ENCODE measurements at regions not wholly inside any gene's neighbourhood (a gene's known extent, or its start where the extent isn't known, plus 50 kb on each side); places are given as distances from the start of the nearest gene placed in this dataset.

- DNase-seq (ENCODE audit: low spot score): no peak
These were observed 334.8 kb downstream of the DRD1 start for GRCh38 chr5:175109058-175109755.

GRCh38 chr5:175107865-175108264 lies 336.1 kb downstream of the DRD1 start:
- DNase-seq (ENCODE audit: low spot score): no peak

GRCh38 chr5:175107028-175107588 lies 336.9 kb downstream of the DRD1 start:
- no peak for DNase-seq (ENCODE audit: low spot score)

- peak; percentile 58 for DNase-seq (ENCODE audit: low spot score)
These were observed 339.3 kb downstream of the DRD1 start for GRCh38 chr5:175104677-175105076.

- DNase-seq (ENCODE audit: low spot score): no peak
These were observed 340.2 kb downstream of the DRD1 start for GRCh38 chr5:175103746-175104145.

- DNase-seq (ENCODE audit: low spot score): no peak
These were observed 341.3 kb downstream of the DRD1 start for GRCh38 chr5:175102717-175103116.

GRCh38 chr5:175098301-175098700 lies 345.7 kb downstream of the DRD1 start:
- peak; percentile 42 for DNase-seq (ENCODE audit: low spot score)

GRCh38 chr5:175096469-175097165 lies 347.4 kb downstream of the DRD1 start:
- DNase-seq (ENCODE audit: low spot score): no peak

GRCh38 chr5:175094461-175094860 lies 349.5 kb downstream of the DRD1 start:
- no peak for DNase-seq (ENCODE audit: low spot score)

- no peak for DNase-seq (ENCODE audit: low spot score)
These were observed 351.3 kb downstream of the DRD1 start for GRCh38 chr5:175092691-175093090.

GRCh38 chr5:175088963-175089362 lies 355.0 kb downstream of the DRD1 start:
- no peak for DNase-seq (ENCODE audit: low spot score)

GRCh38 chr5:175082866-175083590 lies 358.6 kb downstream of the MSX2 start:
- DNase-seq (ENCODE audit: low spot score): no peak

GRCh38 chr5:175082346-175082745 lies 358.0 kb downstream of the MSX2 start:
- DNase-seq (ENCODE audit: low spot score): no peak

GRCh38 chr5:175079707-175080106 lies 355.3 kb downstream of the MSX2 start:
- no peak for DNase-seq (ENCODE audit: low spot score)

GRCh38 chr5:175070283-175070682 lies 345.9 kb downstream of the MSX2 start:
- no peak for DNase-seq (ENCODE audit: low spot score)

GRCh38 chr5:175060257-175060656 lies 335.9 kb downstream of the MSX2 start:
- DNase-seq (ENCODE audit: low spot score): no peak

GRCh38 chr5:175059687-175060211 lies 335.4 kb downstream of the MSX2 start:
- peak; percentile 67 for DNase-seq (ENCODE audit: low spot score)

GRCh38 chr5:175056831-175057230 lies 332.4 kb downstream of the MSX2 start:
- DNase-seq (ENCODE audit: low spot score): no peak

- DNase-seq (ENCODE audit: low spot score): no peak
These were observed 329.9 kb downstream of the MSX2 start for GRCh38 chr5:175054243-175054642.

GRCh38 chr5:175052351-175052750 lies 328.0 kb downstream of the MSX2 start:
- DNase-seq (ENCODE audit: low spot score): no peak

- no peak for DNase-seq (ENCODE audit: low spot score)
These were observed 322.7 kb downstream of the MSX2 start for GRCh38 chr5:175047048-175047447.

GRCh38 chr5:175045820-175046219 lies 321.4 kb downstream of the MSX2 start:
- DNase-seq (ENCODE audit: low spot score): no peak
